Fibroblast of upper back skin (primary cell): ENCODE measurements at regions not wholly inside any gene's neighbourhood (a gene's known extent, or its start where the extent isn't known, plus 50 kb on each side); places are given as distances from the start of the nearest gene placed in this dataset.
"Not testable (repeated sequence)": the region's sequence is repeated elsewhere in the genome, so short reads cannot be mapped to it uniquely, and the experiment has no call there.

Experiments
- DNase-seq: peaks from one replicate; pipeline ENCODE4 v3.0.0-alpha.2; 2013

DNA sequence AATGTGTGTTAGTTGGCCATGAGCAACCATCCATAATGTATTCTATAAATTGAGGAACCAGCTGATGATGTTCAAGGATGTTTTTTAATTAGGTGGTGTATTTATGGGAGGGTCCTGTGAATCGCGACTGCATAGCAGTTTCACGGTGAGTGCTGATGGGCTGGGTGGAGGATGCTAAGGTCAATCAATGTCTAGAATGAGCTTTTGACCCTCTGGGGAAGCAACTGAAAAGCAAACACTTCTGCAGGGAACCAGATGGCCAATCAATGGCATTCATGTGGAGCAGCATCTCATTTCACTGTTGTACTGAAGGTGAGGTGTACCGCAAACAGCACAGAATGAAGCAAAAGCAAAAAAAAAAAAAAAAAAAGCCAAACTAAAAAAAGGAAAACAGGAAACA lies 676.1 kb upstream of the TMEM132C start:
- no peak for DNase-seq

DNA sequence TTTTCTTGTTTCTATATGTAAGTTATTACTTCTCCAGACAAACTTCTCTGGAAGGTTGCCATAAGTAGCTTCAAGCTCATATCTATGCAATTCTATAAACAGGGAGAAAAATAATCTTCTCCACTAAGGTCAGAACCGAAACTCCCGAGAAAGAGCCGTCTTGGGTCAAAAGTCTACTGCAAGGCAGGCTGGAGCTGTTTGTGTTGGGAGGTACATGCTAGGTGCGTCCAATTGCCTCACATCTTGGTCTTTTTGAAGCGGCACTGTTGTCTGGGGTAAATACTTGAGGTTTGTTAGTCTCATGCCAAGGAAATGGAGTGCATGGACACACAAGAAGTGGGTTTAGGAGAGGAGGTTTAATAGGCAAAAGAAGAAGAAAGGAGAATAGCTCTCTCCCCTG lies 674.7 kb upstream of the TMEM132C start:
- no peak for DNase-seq

- no peak for DNase-seq
Measured at GRCh38 chr12:127594351-127594970, 672.5 kb upstream of the TMEM132C start.

DNA sequence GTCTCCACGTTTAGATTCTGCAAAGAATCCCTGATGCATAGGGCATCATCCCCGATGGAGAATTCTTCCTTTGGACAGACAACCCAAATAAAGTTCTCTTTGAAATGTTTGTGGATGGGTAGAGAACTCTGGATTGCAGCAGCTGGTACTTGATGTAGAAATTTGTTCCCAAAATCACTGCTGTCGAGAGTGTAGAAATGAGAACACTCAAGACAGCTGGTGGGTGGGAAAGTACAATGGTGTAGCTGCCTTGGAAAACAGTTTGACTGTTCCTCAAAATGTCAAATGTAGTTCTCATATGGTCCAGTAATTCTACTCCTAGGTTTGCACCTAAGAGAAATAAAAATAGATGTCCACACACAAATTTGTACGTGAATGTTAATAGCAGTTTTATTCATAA lies 671.5 kb upstream of the TMEM132C start:
- no peak for DNase-seq

DNA sequence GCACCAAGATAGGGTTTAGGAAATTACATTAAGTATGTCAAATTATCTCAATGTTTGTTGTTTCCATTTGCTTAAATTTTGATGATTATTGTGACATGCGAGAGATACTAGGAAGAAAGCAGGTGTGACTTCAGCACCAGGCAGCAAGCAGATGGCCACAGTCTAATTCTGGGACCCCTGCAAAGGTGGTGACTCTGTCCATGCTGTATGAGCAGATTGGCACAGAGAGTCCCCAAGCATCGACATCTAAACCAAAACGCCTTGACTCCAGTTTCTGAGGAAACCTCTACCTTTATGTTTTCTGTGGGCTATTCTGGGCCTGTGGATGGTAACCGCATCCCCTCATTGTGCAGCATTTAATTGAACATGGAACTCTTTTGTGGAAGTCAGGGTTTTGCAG lies 670.1 kb upstream of the TMEM132C start:
- DNase-seq = no peak

GRCh38 chr12:127599436-127599835 lies 667.5 kb upstream of the TMEM132C start:
- DNase-seq = no peak

DNA sequence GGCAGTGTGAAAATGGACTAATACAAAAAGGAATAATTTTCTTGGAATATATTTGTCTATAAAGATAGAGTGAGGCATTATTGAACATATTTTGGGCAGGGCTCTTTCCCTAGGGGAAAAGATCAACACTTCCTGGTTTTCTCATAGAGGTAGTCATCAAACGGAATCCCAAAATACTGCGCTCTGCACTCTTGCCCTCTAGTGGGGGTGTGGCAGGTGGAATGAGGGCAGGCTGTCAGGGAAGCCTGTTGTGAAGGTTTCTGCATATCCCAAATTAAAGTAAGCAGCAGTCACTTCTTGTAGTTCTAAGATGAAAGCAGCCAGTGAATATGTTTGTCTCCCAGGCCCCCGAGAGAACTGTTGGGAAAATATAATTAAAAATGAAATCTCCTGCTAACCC lies 666.8 kb upstream of the TMEM132C start:
- DNase-seq = no peak

DNA sequence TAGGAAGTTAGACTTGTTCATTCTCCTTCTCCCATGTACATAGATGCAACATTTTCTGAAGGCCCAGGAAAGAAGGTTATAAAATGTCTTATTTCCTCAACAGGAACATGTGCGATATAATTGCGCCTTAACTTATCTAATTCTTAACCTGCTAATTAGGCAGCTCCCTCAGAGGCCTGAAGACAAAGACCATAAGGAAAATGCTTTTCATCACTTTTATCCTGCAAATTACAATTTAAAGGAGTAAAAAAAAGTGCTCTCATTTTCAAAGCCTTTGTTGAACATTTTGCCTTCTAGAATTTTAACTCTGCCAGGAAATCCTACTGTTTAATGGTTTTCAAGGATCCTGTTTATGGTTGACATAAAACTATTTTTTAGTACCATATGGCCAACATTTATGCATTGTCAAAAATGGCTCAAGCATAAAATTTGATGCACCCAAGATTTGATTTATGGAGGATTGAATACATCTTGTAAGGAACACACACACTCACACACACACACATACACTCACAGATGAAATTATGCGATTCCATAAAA lies 660.4 kb upstream of the TMEM132C start:
- DNase-seq = no peak

GRCh38 chr12:127607146-127607725 lies 659.7 kb upstream of the TMEM132C start:
- no peak for DNase-seq

DNA sequence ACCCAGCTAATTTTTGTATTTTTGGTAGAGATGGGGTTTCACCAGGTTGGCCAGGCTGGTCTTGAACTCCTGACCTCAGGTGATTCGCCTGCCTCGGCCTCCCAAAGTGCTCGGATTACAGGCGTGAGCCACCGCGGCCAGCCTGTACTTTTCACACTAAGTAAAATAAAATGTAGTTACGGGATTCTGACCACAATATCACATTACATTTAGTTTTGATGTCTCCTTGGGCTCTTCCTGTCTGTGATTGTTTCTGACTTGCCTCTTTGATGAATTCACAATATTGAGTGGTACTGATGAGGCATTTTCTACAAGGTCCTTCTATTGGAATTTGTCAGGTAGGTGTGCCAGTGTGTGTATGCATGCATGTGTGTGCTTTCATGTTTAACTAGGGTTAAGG lies 658.6 kb upstream of the TMEM132C start:
- not testable (repeated sequence) for DNase-seq

DNA sequence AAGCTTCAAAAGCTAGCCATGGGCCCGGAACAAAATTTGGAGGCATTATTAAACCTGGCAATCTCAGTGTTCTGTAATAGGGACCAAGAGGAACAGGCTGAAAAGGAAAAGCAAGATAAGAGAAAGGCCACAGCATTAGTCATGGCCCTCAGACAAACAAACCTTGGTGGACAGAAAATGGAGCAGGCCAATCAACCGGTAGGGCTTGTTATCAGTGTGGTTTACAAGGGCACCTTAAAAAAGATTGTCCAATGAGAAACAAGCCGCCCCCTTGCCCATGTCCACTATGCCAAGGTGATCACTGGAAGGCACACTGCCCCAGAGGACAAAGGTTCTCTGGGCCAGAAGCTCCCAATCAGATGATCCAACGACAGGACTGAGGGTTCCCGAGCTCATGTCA lies 653.9 kb upstream of the TMEM132C start:
- DNase-seq = no peak

DNA sequence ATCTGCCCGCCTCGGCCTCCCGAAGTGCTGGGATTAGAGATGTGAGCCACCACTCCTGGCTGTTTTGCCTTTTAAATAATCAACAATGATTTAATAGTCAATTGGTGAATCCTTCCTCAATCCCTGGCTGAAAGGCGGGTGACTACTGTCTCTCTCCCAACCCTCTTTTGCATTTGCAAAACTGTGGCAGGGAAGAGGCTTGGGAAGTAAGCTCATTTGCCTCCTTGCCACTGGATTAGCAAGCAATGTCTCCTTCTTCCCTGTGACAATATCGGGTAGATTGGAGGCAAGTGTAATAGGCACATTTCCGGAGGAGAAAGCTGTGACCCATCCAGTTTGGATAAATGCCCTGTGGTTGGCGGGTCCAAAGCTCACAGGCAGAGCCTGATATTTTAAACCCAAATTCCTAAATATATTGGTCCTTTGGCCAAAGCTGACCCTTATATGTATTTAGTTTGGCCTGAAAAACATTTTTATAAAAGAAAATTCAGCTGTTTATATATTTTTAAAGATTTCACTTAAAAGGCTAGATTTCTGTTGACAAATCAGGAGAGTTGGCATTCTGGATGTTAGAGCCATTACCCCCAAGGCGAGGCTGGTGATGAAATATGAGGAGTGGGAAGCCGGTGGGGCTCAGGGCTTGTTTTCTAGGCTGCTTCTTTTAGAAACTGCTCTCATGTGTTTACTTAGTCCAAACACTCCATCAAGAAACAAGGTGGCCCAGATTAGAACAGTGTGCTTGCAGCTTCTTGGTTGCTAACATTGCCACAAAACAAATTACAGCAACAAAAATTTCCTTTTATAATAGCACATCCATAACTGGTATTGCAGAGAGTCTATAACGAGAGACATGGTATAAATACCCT lies 646.9 kb upstream of the TMEM132C start:
- no peak for DNase-seq

DNA sequence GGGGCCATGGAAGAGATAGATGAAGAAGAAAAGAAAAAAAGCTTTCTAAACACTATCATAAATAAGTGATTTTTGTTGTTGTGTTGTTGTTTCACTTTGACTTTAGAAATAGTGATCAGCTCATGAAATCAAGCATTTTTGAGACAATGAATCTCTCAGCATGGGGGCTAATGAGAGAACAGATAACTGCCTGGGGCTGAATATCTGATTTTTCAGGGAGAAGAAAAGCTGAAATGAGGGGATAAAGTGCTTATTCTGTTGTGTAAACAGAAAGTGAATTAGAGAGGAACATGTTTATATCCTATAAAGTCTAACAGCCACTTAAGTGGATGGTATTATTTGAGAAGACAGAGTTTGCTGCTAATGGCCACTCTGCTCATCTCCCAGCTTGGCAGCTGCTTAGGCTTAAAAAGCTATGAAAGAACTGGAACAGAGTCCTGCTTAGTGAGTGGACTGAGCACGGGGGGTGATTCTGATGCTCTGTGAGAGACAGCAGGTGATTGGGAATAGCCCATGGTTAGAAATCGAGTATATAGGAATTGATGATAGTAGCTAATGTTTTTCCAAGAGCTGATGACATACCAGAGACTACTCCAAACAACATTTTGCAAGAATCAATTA lies 646.1 kb upstream of the TMEM132C start:
- no peak for DNase-seq

DNA sequence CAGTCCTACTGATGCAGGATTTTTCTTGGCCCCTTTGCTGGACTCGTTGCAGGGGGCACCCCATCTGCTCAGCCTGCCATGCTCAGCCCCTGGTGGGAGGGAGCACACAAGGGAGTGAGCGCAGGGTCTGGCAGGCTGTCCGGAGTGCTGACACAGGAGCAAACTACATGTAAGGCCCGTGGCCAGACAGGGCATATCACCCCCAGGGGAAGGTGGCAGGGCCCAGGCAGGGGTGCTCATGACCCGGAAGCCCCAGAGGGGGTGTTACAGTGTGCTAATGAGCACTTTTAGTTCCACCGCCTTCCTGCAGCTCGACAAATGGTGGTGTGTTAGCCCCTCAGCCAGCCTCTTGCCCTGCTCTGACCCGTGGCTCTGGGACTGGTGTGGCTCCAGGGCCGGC lies 645.6 kb upstream of the TMEM132C start:
- DNase-seq = no peak

DNA sequence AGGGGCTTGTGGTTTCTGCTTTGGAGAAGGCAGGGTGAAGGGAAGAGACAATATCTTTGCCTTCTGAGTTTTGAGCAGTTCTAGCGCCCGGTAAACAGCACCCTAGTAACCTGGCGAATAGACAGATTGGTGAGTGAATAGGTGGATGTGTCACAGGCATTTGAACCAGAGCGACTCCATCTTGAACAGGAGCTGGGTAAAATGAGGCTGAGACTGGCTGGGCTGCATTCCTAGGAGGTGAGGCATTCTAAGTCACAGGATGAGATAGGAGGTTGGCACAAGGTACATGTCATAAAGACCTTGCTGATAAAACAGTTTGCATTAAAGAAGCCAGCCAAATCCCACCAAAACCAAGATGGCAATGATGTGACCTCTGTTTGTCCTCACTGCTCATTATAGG lies 643.6 kb upstream of the TMEM132C start:
- no peak for DNase-seq

GRCh38 chr12:127625176-127625771 lies 641.7 kb upstream of the TMEM132C start:
- DNase-seq = no peak

GRCh38 chr12:127628645-127629044 lies 638.3 kb upstream of the TMEM132C start:
- DNase-seq = peak; percentile 90

DNA sequence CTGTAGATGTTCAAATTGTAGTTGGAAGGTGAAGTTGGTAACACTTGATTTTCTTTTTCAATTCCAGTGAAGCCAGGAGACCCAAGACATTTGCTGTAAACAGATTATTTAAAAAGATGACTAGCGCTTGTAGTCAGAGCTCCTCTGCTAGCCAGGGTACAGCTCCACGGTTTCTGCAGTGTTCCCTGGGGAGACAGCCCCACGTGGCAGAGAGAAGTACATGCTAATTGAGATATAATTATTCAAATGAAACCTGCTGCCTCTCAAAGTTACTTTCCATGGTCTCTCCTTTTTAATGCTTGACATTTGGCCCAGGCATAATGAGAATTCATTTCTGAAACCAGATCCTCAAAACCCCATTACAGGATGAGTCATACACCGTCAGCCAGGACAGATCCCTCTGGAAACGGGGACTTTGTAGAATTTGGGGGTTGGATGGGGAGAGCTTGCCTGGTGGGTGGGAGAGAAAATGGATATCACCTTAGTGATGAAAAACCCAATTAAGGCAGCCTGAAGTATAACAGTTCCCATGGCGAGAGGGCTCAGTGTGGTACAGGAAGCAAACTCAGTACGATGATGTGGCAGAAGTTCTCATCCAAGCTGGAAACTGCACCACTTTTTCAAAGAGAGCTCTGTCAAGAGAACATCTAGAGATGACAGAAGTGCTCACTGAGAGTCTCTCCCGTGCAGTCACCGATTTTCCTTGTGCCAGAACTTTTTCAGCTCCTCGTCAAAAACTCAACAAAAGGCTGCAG lies 637.7 kb upstream of the TMEM132C start:
- peak; percentile 55 for DNase-seq

- DNase-seq = no peak
Measured at GRCh38 chr12:127632461-127632860, 634.5 kb upstream of the TMEM132C start.

DNA sequence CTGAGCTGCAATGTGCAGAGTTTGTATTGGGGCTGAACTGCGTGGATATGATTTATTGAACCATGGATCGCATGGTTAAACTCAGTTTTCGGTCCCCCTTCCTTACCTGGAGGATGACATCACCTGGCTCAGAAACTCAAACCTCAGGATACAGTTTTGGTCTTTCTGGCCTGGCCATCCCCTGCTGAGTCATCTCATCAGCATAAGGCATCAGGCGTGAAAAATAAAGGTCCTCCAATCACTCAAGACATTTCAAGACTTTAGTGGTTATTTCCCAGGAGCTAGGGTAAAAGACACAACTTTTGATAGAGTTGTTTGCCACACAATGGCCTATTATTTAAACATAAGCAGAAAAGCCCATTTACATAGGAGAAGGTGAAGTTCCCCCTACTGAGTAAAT lies 631.1 kb upstream of the TMEM132C start:
- DNase-seq = no peak

DNA sequence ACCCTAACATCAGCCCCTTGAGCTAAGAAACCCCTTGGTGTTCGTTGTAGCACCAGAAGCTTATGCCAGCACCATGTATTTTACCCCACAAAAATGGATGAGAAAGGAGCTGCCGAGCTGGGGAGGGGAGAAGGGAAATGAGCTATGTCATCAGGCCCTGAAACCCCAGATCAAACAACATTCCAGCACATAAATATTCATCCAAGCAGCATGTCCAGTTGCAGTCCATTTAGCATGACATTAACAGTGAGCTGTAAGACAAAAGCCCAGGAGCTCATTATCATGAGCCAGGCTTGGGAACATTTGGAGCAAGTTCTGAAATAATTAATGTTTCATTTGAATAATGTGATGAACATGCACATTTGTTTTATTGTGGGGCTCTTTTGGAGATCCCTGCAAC lies 630.1 kb upstream of the TMEM132C start:
- DNase-seq = peak; percentile 41

DNA sequence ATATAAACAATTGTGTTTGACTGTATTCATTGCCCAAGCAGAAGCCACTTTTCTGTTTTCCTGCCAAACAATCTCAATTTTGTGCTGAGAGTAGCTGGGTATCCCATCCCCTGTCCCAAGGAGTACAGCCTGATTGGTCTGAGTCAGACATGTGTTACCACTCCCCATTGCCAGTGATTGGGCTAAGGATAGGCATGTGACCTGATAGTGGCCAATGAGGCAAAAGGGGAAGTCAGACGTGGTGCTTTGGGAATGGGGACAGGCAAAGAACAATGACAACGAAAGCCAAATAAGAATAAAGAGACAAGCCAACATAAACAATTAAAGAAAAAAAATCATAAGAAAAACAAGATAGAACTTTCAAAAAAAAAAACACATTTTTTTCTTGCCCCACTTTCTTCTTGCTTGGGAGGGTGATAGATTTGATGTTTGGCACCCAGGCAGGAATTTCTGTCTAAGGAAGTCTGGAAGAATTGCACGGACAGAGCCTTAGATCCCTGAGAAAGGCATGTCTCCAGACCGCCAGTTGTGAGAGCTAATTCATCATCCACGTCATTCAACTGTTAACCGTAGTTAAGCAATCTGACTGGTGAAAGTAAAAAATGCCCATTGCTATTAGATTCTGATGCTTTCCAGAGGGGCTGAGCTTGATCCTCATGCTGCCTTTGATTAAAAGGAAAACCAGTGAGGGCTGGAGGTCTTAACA lies 626.6 kb upstream of the TMEM132C start:
- DNase-seq = peak; percentile 97
